ENCODE measurements at regions not wholly inside any gene's neighbourhood (a gene's known extent, or its start where the extent isn't known, plus 50 kb on each side); places are given as distances from the start of the nearest gene placed in this dataset.

- TF ChIP-seq POLR2AphosphoS5 (IDR thresholded peaks at IDR 0.05; ENCODE audit: insufficient read depth in 1 of 2, low read depth in 1 of 2) = no peak
- TF ChIP-seq, protein P1, sequence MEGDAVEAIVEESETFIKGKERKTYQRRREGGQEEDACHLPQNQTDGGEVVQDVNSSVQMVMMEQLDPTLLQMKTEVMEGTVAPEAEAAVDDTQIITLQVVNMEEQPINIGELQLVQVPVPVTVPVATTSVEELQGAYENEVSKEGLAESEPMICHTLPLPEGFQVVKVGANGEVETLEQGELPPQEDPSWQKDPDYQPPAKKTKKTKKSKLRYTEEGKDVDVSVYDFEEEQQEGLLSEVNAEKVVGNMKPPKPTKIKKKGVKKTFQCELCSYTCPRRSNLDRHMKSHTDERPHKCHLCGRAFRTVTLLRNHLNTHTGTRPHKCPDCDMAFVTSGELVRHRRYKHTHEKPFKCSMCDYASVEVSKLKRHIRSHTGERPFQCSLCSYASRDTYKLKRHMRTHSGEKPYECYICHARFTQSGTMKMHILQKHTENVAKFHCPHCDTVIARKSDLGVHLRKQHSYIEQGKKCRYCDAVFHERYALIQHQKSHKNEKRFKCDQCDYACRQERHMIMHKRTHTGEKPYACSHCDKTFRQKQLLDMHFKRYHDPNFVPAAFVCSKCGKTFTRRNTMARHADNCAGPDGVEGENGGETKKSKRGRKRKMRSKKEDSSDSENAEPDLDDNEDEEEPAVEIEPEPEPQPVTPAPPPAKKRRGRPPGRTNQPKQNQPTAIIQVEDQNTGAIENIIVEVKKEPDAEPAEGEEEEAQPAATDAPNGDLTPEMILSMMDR (IDR thresholded peaks at IDR 0.05) = no peak
These were observed 206.6 kb downstream of the TFAP2B start for GRCh38 chr6:51025082-51025777.

Measured in vagina (tissue), 2 donors.